ENCODE measurements at regions not wholly inside any gene's neighbourhood (a gene's known extent, or its start where the extent isn't known, plus 50 kb on each side); places are given as distances from the start of the nearest gene placed in this dataset.

GRCh38 chr6:167528239-167528638 lies 203.4 kb downstream of the TTLL2 start:
- TF ChIP-seq MAX (IDR thresholded peaks at IDR 0.05) = no peak
- no peak for TF ChIP-seq REST (IDR thresholded peaks at IDR 0.05; ENCODE audit: low read depth)
- TF ChIP-seq NFIC (IDR thresholded peaks at IDR 0.05) = no peak
- no peak for TF ChIP-seq EGR1 (IDR thresholded peaks at IDR 0.05)
- no peak for TF ChIP-seq YY1 (IDR thresholded peaks at IDR 0.05; ENCODE audit: low read depth)
- TF ChIP-seq TEAD4 (IDR thresholded peaks at IDR 0.05) = no peak
- TF ChIP-seq EP300 (IDR thresholded peaks at IDR 0.05; ENCODE audit: borderline replicate concordance) = no peak
- TF ChIP-seq RAD21 (IDR thresholded peaks at IDR 0.05; ENCODE audit: low read depth) = no peak
- TF ChIP-seq FOXM1 (IDR thresholded peaks at IDR 0.05; ENCODE audit: borderline replicate concordance, low read depth) = no peak
- no peak for TF ChIP-seq ZBTB7A (IDR thresholded peaks at IDR 0.05; ENCODE audit: low read depth)
- no peak for TF ChIP-seq TCF12 (IDR thresholded peaks at IDR 0.05; ENCODE audit: low read depth)
- TF ChIP-seq TAF1 (IDR thresholded peaks at IDR 0.05; ENCODE audit: low read depth) = no peak
- TF ChIP-seq CEBPB (IDR thresholded peaks at IDR 0.05) = no peak
- TF ChIP-seq USF1 (IDR thresholded peaks at IDR 0.05) = no peak
- TF ChIP-seq CREB1 (IDR thresholded peaks at IDR 0.05; ENCODE audit: low read depth) = no peak

- TF ChIP-seq USF1 (IDR thresholded peaks at IDR 0.05) (no peak), MAX (IDR thresholded peaks at IDR 0.05) (no peak), TEAD4 (IDR thresholded peaks at IDR 0.05) (no peak), NFIC (IDR thresholded peaks at IDR 0.05) (no peak), CREB1 (IDR thresholded peaks at IDR 0.05; ENCODE audit: low read depth) (no peak), FOXM1 (IDR thresholded peaks at IDR 0.05; ENCODE audit: borderline replicate concordance, low read depth) (no peak), RAD21 (IDR thresholded peaks at IDR 0.05; ENCODE audit: low read depth) (no peak), CEBPB (IDR thresholded peaks at IDR 0.05) (no peak), YY1 (IDR thresholded peaks at IDR 0.05; ENCODE audit: low read depth) (no peak)
These were observed 204.1 kb downstream of the TTLL2 start for GRCh38 chr6:167528976-167529375.

- TF ChIP-seq TCF12 (IDR thresholded peaks at IDR 0.05; ENCODE audit: low read depth) = no peak
These were observed 204.8 kb downstream of the TTLL2 start for GRCh38 chr6:167529444-167530335.

GRCh38 chr6:167530951-167531350 lies 206.1 kb downstream of the TTLL2 start:
- TF ChIP-seq TEAD4 (IDR thresholded peaks at IDR 0.05) = no peak
- no peak for TF ChIP-seq CEBPB (IDR thresholded peaks at IDR 0.05)
- TF ChIP-seq TCF12 (IDR thresholded peaks at IDR 0.05; ENCODE audit: low read depth) = no peak
- TF ChIP-seq FOXM1 (IDR thresholded peaks at IDR 0.05; ENCODE audit: borderline replicate concordance, low read depth) = no peak
- no peak for TF ChIP-seq YY1 (IDR thresholded peaks at IDR 0.05; ENCODE audit: low read depth)
- no peak for TF ChIP-seq MAX (IDR thresholded peaks at IDR 0.05)
- no peak for TF ChIP-seq RAD21 (IDR thresholded peaks at IDR 0.05; ENCODE audit: low read depth)
- TF ChIP-seq NFIC (IDR thresholded peaks at IDR 0.05) = no peak
- TF ChIP-seq USF1 (IDR thresholded peaks at IDR 0.05) = no peak
- no peak for TF ChIP-seq REST (IDR thresholded peaks at IDR 0.05; ENCODE audit: low read depth)
- TF ChIP-seq ZBTB7A (IDR thresholded peaks at IDR 0.05; ENCODE audit: low read depth) = no peak
- no peak for TF ChIP-seq CREB1 (IDR thresholded peaks at IDR 0.05; ENCODE audit: low read depth)

Measured in Ishikawa (cell line).